ENCODE measurements at regions not wholly inside any gene's neighbourhood (a gene's known extent, or its start where the extent isn't known, plus 50 kb on each side); places are given as distances from the start of the nearest gene placed in this dataset.

GRCh38 chr11:121714351-121714750 lies 261.6 kb upstream of the SORL1-AS1 start:
- H3K79me2 ChIP-seq (ENCODE audit: low read length) = no peaks in the 10 kb centered on the region
- H3K9ac ChIP-seq (ENCODE audit: low read length) = no peak overlapping the region
- H3K4me2 ChIP-seq (ENCODE audit: low read depth, low read length) = no peak overlapping the region
- H4K20me1 ChIP-seq (ENCODE audit: insufficient read depth, low read length) = no peaks in the 10 kb centered on the region
- no peaks in the 10 kb centered on the region for H3K9me2 ChIP-seq (replicated peaks; ENCODE audit: insufficient read depth, low read length)
- no peaks in the 10 kb centered on the region for H3K4me1 ChIP-seq (ENCODE audit: low read length)
- no peaks in the 10 kb centered on the region for H3K36me3 ChIP-seq (replicated peaks; ENCODE audit: insufficient read depth, low read length)
- no peak for TF ChIP-seq EZH2phosphoT487 (IDR thresholded peaks at IDR 0.05; ENCODE audit: low read length)
- TF ChIP-seq, protein P1, sequence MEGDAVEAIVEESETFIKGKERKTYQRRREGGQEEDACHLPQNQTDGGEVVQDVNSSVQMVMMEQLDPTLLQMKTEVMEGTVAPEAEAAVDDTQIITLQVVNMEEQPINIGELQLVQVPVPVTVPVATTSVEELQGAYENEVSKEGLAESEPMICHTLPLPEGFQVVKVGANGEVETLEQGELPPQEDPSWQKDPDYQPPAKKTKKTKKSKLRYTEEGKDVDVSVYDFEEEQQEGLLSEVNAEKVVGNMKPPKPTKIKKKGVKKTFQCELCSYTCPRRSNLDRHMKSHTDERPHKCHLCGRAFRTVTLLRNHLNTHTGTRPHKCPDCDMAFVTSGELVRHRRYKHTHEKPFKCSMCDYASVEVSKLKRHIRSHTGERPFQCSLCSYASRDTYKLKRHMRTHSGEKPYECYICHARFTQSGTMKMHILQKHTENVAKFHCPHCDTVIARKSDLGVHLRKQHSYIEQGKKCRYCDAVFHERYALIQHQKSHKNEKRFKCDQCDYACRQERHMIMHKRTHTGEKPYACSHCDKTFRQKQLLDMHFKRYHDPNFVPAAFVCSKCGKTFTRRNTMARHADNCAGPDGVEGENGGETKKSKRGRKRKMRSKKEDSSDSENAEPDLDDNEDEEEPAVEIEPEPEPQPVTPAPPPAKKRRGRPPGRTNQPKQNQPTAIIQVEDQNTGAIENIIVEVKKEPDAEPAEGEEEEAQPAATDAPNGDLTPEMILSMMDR (IDR thresholded peaks at IDR 0.05; ENCODE audit: low read length) = no peak
- no peak overlapping the region for H3K4me3 ChIP-seq (ENCODE audit: low read length)
- DNase-seq = no peak
- H2AFZ ChIP-seq (ENCODE audit: low read length) = no peak overlapping the region
- H3K27me3 ChIP-seq (replicated peaks; ENCODE audit: insufficient read depth, low read length) = no peaks in the 10 kb centered on the region
- H3F3A ChIP-seq (ENCODE audit: insufficient read depth, low read length) = no peaks in the 10 kb centered on the region
- H3K9me3 ChIP-seq (replicated peaks; ENCODE audit: insufficient read depth, low read length) = no peaks in the 10 kb centered on the region
- no peak overlapping the region for H3K27ac ChIP-seq (ENCODE audit: low read length)

DNA sequence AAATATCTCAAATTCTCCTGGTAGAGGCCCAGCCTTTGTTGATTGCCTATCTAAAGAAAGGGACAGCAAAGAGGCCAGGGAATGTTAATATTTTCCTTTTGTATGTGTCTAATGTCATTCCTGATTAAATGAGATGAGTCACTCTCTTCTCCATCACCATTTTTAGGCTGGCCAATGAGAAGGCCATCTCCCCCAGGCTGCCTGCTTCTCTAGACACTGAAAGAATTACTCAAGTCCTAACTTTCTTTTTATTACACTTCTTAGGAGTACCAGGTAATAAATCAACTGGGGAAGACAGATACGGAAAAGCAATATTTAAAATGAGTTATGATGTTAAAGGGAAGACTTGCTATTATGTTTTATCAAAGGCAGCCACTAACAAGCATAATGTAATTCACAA lies 259.2 kb upstream of the SORL1-AS1 start:
- H3K9me3 ChIP-seq (replicated peaks; ENCODE audit: insufficient read depth, low read length) = no peaks in the 10 kb centered on the region

GRCh38 chr11:121711236-121711635 lies 258.5 kb upstream of the SORL1-AS1 start:
- Histone ChIP-seq H3K9ac (ENCODE audit: low read length) (no peak overlapping the region), H3K27ac (ENCODE audit: low read length) (no peak overlapping the region), H3F3A (ENCODE audit: insufficient read depth, low read length) (no peaks in the 10 kb centered on the region), H3K27me3 (replicated peaks; ENCODE audit: insufficient read depth, low read length) (no peaks in the 10 kb centered on the region), H3K4me2 (ENCODE audit: low read depth, low read length) (no peak overlapping the region), H3K9me2 (replicated peaks; ENCODE audit: insufficient read depth, low read length) (no peaks in the 10 kb centered on the region), H4K20me1 (ENCODE audit: insufficient read depth, low read length) (no peaks in the 10 kb centered on the region), H3K4me3 (ENCODE audit: low read length) (no peak overlapping the region), H3K4me1 (ENCODE audit: low read length) (no peaks in the 10 kb centered on the region), H3K79me2 (ENCODE audit: low read length) (no peaks in the 10 kb centered on the region), H2AFZ (ENCODE audit: low read length) (no peak overlapping the region), H3K36me3 (replicated peaks; ENCODE audit: insufficient read depth, low read length) (no peaks in the 10 kb centered on the region), H3K9me3 (replicated peaks; ENCODE audit: insufficient read depth, low read length) (no peaks in the 10 kb centered on the region)
- DNase-seq = no peak
- TF ChIP-seq EZH2 (optimal IDR thresholded peaks at IDR 0.05; ENCODE audit: low read depth, low read length) = no peak
- TF ChIP-seq EZH2phosphoT487 (IDR thresholded peaks at IDR 0.05; ENCODE audit: low read length) = no peak

More for the DNA sequence above, 259.2 kb upstream of the SORL1-AS1 start:
- Histone ChIP-seq H3K4me2 (ENCODE audit: low read depth, low read length) (no peak overlapping the region), H3K9ac (ENCODE audit: low read length) (no peak overlapping the region), H3K27ac (ENCODE audit: low read length) (no peak overlapping the region), H3K4me1 (ENCODE audit: low read length) (no peaks in the 10 kb centered on the region), H3K79me2 (ENCODE audit: low read length) (no peaks in the 10 kb centered on the region), H3K36me3 (replicated peaks; ENCODE audit: insufficient read depth, low read length) (no peaks in the 10 kb centered on the region), H4K20me1 (ENCODE audit: insufficient read depth, low read length) (no peaks in the 10 kb centered on the region), H2AFZ (ENCODE audit: low read length) (no peak overlapping the region), H3F3A (ENCODE audit: insufficient read depth, low read length) (no peaks in the 10 kb centered on the region), H3K4me3 (ENCODE audit: low read length) (no peak overlapping the region), H3K9me2 (replicated peaks; ENCODE audit: insufficient read depth, low read length) (no peaks in the 10 kb centered on the region), H3K27me3 (replicated peaks; ENCODE audit: insufficient read depth, low read length) (no peaks in the 10 kb centered on the region)
- TF ChIP-seq, protein P1 (IDR thresholded peaks at IDR 0.05; ENCODE audit: low read length) = no peak
- TF ChIP-seq EZH2 (optimal IDR thresholded peaks at IDR 0.05; ENCODE audit: low read depth, low read length) = no peak
- no peak for TF ChIP-seq EZH2phosphoT487 (IDR thresholded peaks at IDR 0.05; ENCODE audit: low read length)
- DNase-seq = no peak

- no peak overlapping the region for H3K4me2 ChIP-seq (ENCODE audit: low read depth, low read length)
- H3K9me2 ChIP-seq (replicated peaks; ENCODE audit: insufficient read depth, low read length) = no peaks in the 10 kb centered on the region
- no peaks in the 10 kb centered on the region for H3K79me2 ChIP-seq (ENCODE audit: low read length)
- H3K4me3 ChIP-seq (ENCODE audit: low read length) = no peak overlapping the region
- no peak overlapping the region for H2AFZ ChIP-seq (ENCODE audit: low read length)
- H3K4me1 ChIP-seq (ENCODE audit: low read length) = no peaks in the 10 kb centered on the region
- no peaks in the 10 kb centered on the region for H3K27me3 ChIP-seq (replicated peaks; ENCODE audit: insufficient read depth, low read length)
- no peaks in the 10 kb centered on the region for H3K36me3 ChIP-seq (replicated peaks; ENCODE audit: insufficient read depth, low read length)
- DNase-seq = no peak
- H3K9ac ChIP-seq (ENCODE audit: low read length) = no peak overlapping the region
- TF ChIP-seq EZH2phosphoT487 (IDR thresholded peaks at IDR 0.05; ENCODE audit: low read length) = no peak
- TF ChIP-seq, protein P1 (IDR thresholded peaks at IDR 0.05; ENCODE audit: low read length) = no peak
- TF ChIP-seq EZH2 (optimal IDR thresholded peaks at IDR 0.05; ENCODE audit: low read depth, low read length) = no peak
- no peak overlapping the region for H3K27ac ChIP-seq (ENCODE audit: low read length)
- H3K9me3 ChIP-seq (replicated peaks; ENCODE audit: insufficient read depth, low read length) = no peaks in the 10 kb centered on the region
- H3F3A ChIP-seq (ENCODE audit: insufficient read depth, low read length) = no peaks in the 10 kb centered on the region
- no peaks in the 10 kb centered on the region for H4K20me1 ChIP-seq (ENCODE audit: insufficient read depth, low read length)
Measured at GRCh38 chr11:121706884-121707420, 254.2 kb upstream of the SORL1-AS1 start.
